HEK293 (cell line): ENCODE measurements at regions not wholly inside any gene's neighbourhood (a gene's known extent, or its start where the extent isn't known, plus 50 kb on each side); places are given as distances from the start of the nearest gene placed in this dataset.

Experiments used
- CTCF ChIA-PET: fragments of 350-600 bp; formaldehyde crosslinking; extraction: SDS; loops from one replicate; lab custom pipeline; 2021; ENCODE audit warnings: antibody characterized with exemption; lab: Yijun Ruan, JAX
- POLR2A ChIA-PET: fragments of 300-600 bp; formaldehyde crosslinking; extraction: SDS; loops from one replicate; lab custom pipeline; 2020; ENCODE audit warnings: antibody characterized with exemption, inconsistent platforms; lab: Yijun Ruan, JAX
- H3K27ac ChIP-seq: fragments of 200-500 bp; sonication (Bioruptor generic); 2 replicates; pipeline ENCODE4 v1.5.1; 2014; ENCODE audit warnings: low read depth, low read length, control low read depth, inconsistent platforms; ENCODE audit errors: extremely low read depth
- H3K36me3 ChIP-seq, 2 experiments: fragments of 200-500 bp in 1 of 2; sonication (Bioruptor generic) in 1 of 2; 1 replicate in 1 of 2; 2 replicates in 1 of 2; pipeline ENCODE4 v1.5.1; 2014 to 2017; ENCODE audit warnings: inconsistent platforms in 2 of 2, low read length in 2 of 2; ENCODE audit not compliant: control insufficient read depth in 2 of 2, insufficient read depth in 1 of 2
- H3K4me1 ChIP-seq: fragments of 200-500 bp; sonication (Bioruptor generic); 2 replicates; pipeline ENCODE4 v1.5.1; 2014; ENCODE audit warnings: mild to moderate bottlenecking, low read length, inconsistent platforms; ENCODE audit not compliant: control insufficient read depth, insufficient read depth
- H3K4me3 ChIP-seq: 2 replicates; pipeline ENCODE4 v1.5.1; 2011; ENCODE audit warnings: low read depth, mild to moderate bottlenecking, control low read depth, low read length, moderate library complexity
- H3K9me3 ChIP-seq: fragments of 200-500 bp; sonication (Bioruptor generic); 2 replicates; pipeline ENCODE4 v1.5.1; 2014; ENCODE audit warnings: low read depth, low read length, inconsistent platforms; ENCODE audit not compliant: control insufficient read depth, insufficient read depth
- PRDM10 ChIP-seq: fragments of 450-650 bp; formaldehyde crosslinking; IDR thresholded peaks from 2 replicates; pipeline ENCODE4 v1.5.1; 2016; ENCODE audit warnings: missing biosample characterization, missing genetic modification characterization
- SP2 ChIP-seq: fragments of 450-650 bp; formaldehyde crosslinking; IDR thresholded peaks from 2 replicates; pipeline ENCODE4 v1.5.1; 2016; ENCODE audit warnings: missing biosample characterization, missing genetic modification characterization
- SP7 ChIP-seq: fragments of 450-650 bp; formaldehyde crosslinking; IDR thresholded peaks from 2 replicates; pipeline ENCODE4 v1.5.1; 2016; ENCODE audit warnings: missing biosample characterization, missing genetic modification characterization
- ZBTB8A ChIP-seq: fragments of 450-650 bp; formaldehyde crosslinking; IDR thresholded peaks from 2 replicates; pipeline ENCODE4 v1.5.1; 2016; ENCODE audit warnings: missing biosample characterization, missing genetic modification characterization
- ZFHX2 ChIP-seq: fragments of 450-650 bp; formaldehyde crosslinking; conservative IDR thresholded peaks from 2 replicates; pipeline ENCODE4 v1.5.1; 2016; ENCODE audit warnings: missing biosample characterization, missing genetic modification characterization
- ZNF132 ChIP-seq: fragments of 450-650 bp; formaldehyde crosslinking; IDR thresholded peaks from 2 replicates; pipeline ENCODE4 v1.5.1; 2017; ENCODE audit warnings: missing biosample characterization, missing genetic modification characterization, borderline replicate concordance
- ZNF175 ChIP-seq: fragments of 450-650 bp; formaldehyde crosslinking; IDR thresholded peaks from 2 replicates; pipeline ENCODE4 v1.5.1; 2016; ENCODE audit warnings: missing biosample characterization, missing genetic modification characterization
- ZNF214 ChIP-seq: fragments of 450-650 bp; formaldehyde crosslinking; IDR thresholded peaks from 2 replicates; pipeline ENCODE4 v1.5.1; 2017; ENCODE audit warnings: missing biosample characterization, mild to moderate bottlenecking, missing genetic modification characterization, borderline replicate concordance
- ZNF24 ChIP-seq: fragments of 450-650 bp; formaldehyde crosslinking; IDR thresholded peaks from 2 replicates; pipeline ENCODE4 v1.5.1; 2016; ENCODE audit warnings: missing biosample characterization, missing genetic modification characterization
- ZNF248 ChIP-seq: fragments of 450-650 bp; formaldehyde crosslinking; IDR thresholded peaks from 2 replicates; pipeline ENCODE4 v1.5.1; 2017; ENCODE audit warnings: missing biosample characterization, missing genetic modification characterization
- ZNF302 ChIP-seq: fragments of 450-650 bp; formaldehyde crosslinking; IDR thresholded peaks from 2 replicates; pipeline ENCODE4 v1.5.1; 2016; ENCODE audit warnings: missing biosample characterization, missing genetic modification characterization, low read depth
- ZNF324 ChIP-seq: fragments of 450-650 bp; formaldehyde crosslinking; IDR thresholded peaks from 2 replicates; pipeline ENCODE4 v1.5.1; 2016; ENCODE audit warnings: missing biosample characterization, missing genetic modification characterization
- ZNF341 ChIP-seq: fragments of 450-650 bp; formaldehyde crosslinking; IDR thresholded peaks from 2 replicates; pipeline ENCODE4; 2016; ENCODE audit warnings: low read depth, missing biosample characterization, missing genetic modification characterization
- ZNF404 ChIP-seq: fragments of 450-650 bp; formaldehyde crosslinking; IDR thresholded peaks from 2 replicates; pipeline ENCODE4 v1.5.1; 2017; ENCODE audit warnings: missing biosample characterization, missing genetic modification characterization
- ZNF518A ChIP-seq: fragments of 450-650 bp; formaldehyde crosslinking; conservative IDR thresholded peaks from 2 replicates; pipeline ENCODE4 v1.5.1; 2016; ENCODE audit warnings: low read depth, missing biosample characterization, missing genetic modification characterization
- ZNF544 ChIP-seq: fragments of 450-650 bp; formaldehyde crosslinking; IDR thresholded peaks from 2 replicates; pipeline ENCODE4 v1.5.0; 2017; ENCODE audit warnings: missing biosample characterization, missing genetic modification characterization
- ZNF555 ChIP-seq: fragments of 450-650 bp; formaldehyde crosslinking; conservative IDR thresholded peaks from 2 replicates; pipeline ENCODE4 v1.5.1; 2017; ENCODE audit warnings: missing biosample characterization, mild to moderate bottlenecking, missing genetic modification characterization, inconsistent platforms
- ZNF558 ChIP-seq: fragments of 450-650 bp; formaldehyde crosslinking; IDR thresholded peaks from 2 replicates; pipeline ENCODE4 v1.5.1; 2016; ENCODE audit warnings: missing biosample characterization, missing genetic modification characterization
- ZNF629 ChIP-seq: fragments of 450-650 bp; formaldehyde crosslinking; IDR thresholded peaks from 2 replicates; pipeline ENCODE4 v1.5.1; 2017; ENCODE audit warnings: missing biosample characterization, missing genetic modification characterization
- ZNF654 ChIP-seq: fragments of 450-650 bp; formaldehyde crosslinking; IDR thresholded peaks from 2 replicates; pipeline ENCODE4 v1.5.1; 2016; ENCODE audit warnings: low read depth, missing biosample characterization, missing genetic modification characterization
- TF ChIP-seq, protein P1 (sequence below): fragments of 450-650 bp; formaldehyde crosslinking; IDR thresholded peaks from 2 replicates; pipeline ENCODE4 v1.5.1; 2016; ENCODE audit warnings: missing biosample characterization, missing genetic modification characterization, low read depth
- TF ChIP-seq, protein P2 (sequence below): fragments of 450-650 bp; IDR thresholded peaks from 2 replicates; pipeline ENCODE4 v1.5.1; 2018; ENCODE audit warnings: missing biosample characterization, mild to moderate bottlenecking, missing genetic modification characterization

DNA sequence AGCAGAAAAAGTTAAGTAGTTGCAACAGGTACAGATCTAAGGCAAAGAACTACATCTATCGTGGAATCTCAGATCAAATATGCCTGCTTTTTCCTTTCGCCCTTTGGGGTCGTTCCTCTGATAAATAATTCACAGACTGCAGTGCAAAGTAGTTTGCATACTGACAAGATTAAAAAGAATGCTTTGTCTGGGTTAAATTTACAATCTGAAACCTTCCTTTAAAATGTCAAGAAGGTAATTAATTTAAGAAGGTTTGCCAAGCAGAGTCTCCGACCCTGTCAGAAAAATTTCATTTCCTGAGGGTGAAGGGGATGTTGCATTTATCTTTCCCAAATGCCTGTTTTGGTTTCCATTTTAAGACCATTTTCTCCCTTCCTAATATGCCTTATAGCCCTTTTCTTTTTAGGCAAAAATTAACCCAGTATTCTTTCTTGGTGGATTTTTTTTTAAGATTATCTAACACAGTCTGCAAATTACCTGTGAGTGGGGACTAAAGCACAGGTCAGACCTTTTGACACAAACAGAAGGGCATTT, 406.9 kb downstream of the LRIG3 start:
- no peaks in the 10 kb centered on the region; the same call in 1 of the 2 replicates for H3K9me3 ChIP-seq
- H3K27ac ChIP-seq: no peak overlapping the region
- TF ChIP-seq ZNF175 (tag by site-specific recombination): no peak
- no peak for TF ChIP-seq ZNF132 (tag by site-specific recombination)
- no peak for TF ChIP-seq ZNF654 (tag by site-specific recombination)
- TF ChIP-seq, protein P1, sequence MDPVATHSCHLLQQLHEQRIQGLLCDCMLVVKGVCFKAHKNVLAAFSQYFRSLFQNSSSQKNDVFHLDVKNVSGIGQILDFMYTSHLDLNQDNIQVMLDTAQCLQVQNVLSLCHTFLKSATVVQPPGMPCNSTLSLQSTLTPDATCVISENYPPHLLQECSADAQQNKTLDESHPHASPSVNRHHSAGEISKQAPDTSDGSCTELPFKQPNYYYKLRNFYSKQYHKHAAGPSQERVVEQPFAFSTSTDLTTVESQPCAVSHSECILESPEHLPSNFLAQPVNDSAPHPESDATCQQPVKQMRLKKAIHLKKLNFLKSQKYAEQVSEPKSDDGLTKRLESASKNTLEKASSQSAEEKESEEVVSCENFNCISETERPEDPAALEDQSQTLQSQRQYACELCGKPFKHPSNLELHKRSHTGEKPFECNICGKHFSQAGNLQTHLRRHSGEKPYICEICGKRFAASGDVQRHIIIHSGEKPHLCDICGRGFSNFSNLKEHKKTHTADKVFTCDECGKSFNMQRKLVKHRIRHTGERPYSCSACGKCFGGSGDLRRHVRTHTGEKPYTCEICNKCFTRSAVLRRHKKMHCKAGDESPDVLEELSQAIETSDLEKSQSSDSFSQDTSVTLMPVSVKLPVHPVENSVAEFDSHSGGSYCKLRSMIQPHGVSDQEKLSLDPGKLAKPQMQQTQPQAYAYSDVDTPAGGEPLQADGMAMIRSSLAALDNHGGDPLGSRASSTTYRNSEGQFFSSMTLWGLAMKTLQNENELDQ (tag by site-specific recombination): no peak
- no peak for TF ChIP-seq ZFHX2 (tag by site-specific recombination)
- no peak for TF ChIP-seq ZNF629
- CTCF ChIA-PET: no interaction called here
- H3K4me1 ChIP-seq: no peaks in the 10 kb centered on the region
- POLR2A ChIA-PET: no interaction called here
- no peak overlapping the region for H3K4me3 ChIP-seq
- no peaks in the 10 kb centered on the region for H3K36me3 ChIP-seq

DNA sequence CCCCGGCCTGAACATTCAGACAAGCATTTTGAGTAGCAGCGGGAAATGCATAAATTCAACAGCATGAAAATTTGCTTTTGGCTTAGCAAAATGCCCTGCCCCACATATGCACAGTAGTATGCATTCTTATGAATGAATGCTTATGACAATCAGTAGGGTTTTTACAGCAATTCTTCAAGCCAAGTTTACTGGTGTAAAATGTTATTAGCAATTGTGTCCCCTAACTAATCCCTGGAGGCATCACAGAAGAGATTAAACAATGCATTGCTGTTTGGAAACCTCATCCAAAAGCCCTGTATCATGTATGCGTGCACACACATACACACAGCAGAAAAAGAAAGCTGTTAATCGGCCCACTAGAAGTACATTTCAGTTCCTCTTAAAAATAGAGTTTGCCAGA, 406.5 kb downstream of the LRIG3 start:
- Histone ChIP-seq H3K4me1 (no peaks in the 10 kb centered on the region), H3K4me3 (no peak overlapping the region), H3K36me3 (no peaks in the 10 kb centered on the region), H3K9me3 (no peaks in the 10 kb centered on the region; the same call in 1 of the 2 replicates), H3K27ac (no peak overlapping the region)
- POLR2A ChIA-PET: no interaction called here
- CTCF ChIA-PET: no interaction called here
- no peak for TF ChIP-seq ZNF555 (tag by site-specific recombination)
- TF ChIP-seq ZBTB8A (tag by site-specific recombination): no peak
- no peak for TF ChIP-seq SP2 (tag by site-specific recombination)
- TF ChIP-seq ZNF518A (tag by site-specific recombination): no peak
- no peak for TF ChIP-seq ZNF175 (tag by site-specific recombination)
- TF ChIP-seq, protein P2, sequence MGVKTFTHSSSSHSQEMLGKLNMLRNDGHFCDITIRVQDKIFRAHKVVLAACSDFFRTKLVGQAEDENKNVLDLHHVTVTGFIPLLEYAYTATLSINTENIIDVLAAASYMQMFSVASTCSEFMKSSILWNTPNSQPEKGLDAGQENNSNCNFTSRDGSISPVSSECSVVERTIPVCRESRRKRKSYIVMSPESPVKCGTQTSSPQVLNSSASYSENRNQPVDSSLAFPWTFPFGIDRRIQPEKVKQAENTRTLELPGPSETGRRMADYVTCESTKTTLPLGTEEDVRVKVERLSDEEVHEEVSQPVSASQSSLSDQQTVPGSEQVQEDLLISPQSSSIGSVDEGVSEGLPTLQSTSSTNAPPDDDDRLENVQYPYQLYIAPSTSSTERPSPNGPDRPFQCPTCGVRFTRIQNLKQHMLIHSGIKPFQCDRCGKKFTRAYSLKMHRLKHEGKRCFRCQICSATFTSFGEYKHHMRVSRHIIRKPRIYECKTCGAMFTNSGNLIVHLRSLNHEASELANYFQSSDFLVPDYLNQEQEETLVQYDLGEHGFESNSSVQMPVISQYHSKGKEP (tag by site-specific recombination): no peak
- TF ChIP-seq ZNF558: no peak
- TF ChIP-seq ZNF341: no peak
- TF ChIP-seq ZNF544: no peak
- TF ChIP-seq PRDM10 (tag by site-specific recombination): no peak
- no peak for TF ChIP-seq ZNF214
- TF ChIP-seq ZNF24 (tag by site-specific recombination): no peak
- TF ChIP-seq SP7 (tag by site-specific recombination): no peak
- no peak for TF ChIP-seq ZNF302
- TF ChIP-seq ZNF404 (tag by site-specific recombination): no peak
- no peak for TF ChIP-seq ZNF248 (tag by site-specific recombination)
- no peak for TF ChIP-seq ZNF324 (tag by site-specific recombination)
